ENCODE measurements at regions not wholly inside any gene's neighbourhood (a gene's known extent, or its start where the extent isn't known, plus 50 kb on each side); places are given as distances from the start of the nearest gene placed in this dataset.

GRCh38 chr3:135885885-135886284 is 79.6 kb upstream of the PPP2R3A start:
- no peak for DNase-seq

- no peak for DNase-seq
Observed at GRCh38 chr3:135887220-135887619, 78.3 kb upstream of the PPP2R3A start.

- DNase-seq, result no peak
Observed at GRCh38 chr3:135889443-135889842, 76.1 kb upstream of the PPP2R3A start.

GRCh38 chr3:135891121-135891520 is 74.4 kb upstream of the PPP2R3A start:
- DNase-seq, result no peak

- DNase-seq, result peak; percentile 24
Observed at GRCh38 chr3:135895106-135895733, 70.3 kb upstream of the PPP2R3A start.

GRCh38 chr3:135895734-135896121 is 69.8 kb upstream of the PPP2R3A start:
- DNase-seq, result no peak

- DNase-seq, result no peak
Observed at GRCh38 chr3:135896613-135897012, 68.9 kb upstream of the PPP2R3A start.

- no peak for DNase-seq
Observed at GRCh38 chr3:135897715-135898114, 67.8 kb upstream of the PPP2R3A start.

- DNase-seq, result no peak
Observed at GRCh38 chr3:135898774-135899173, 66.8 kb upstream of the PPP2R3A start.

GRCh38 chr3:135905058-135905724 is 60.3 kb upstream of the PPP2R3A start:
- DNase-seq, result no peak

GRCh38 chr3:135907422-135908165 is 57.9 kb upstream of the PPP2R3A start:
- no peak for DNase-seq

GRCh38 chr3:135908225-135908624 is 57.3 kb upstream of the PPP2R3A start:
- no peak for DNase-seq

- DNase-seq, result no peak
Observed at GRCh38 chr3:135908737-135909136, 56.8 kb upstream of the PPP2R3A start.

- DNase-seq, result no peak
Observed at GRCh38 chr3:135911110-135911509, 54.4 kb upstream of the PPP2R3A start.

- no peak for DNase-seq
Observed at GRCh38 chr3:135915206-135915605, 50.3 kb upstream of the PPP2R3A start.

All from CD4-positive, alpha-beta T cell treated with Interleukin-4 for 4 hours (primary cell).